Liver (tissue), 8 donors: ENCODE measurements at regions not wholly inside any gene's neighbourhood (a gene's known extent, or its start where the extent isn't known, plus 50 kb on each side); places are given as distances from the start of the nearest gene placed in this dataset.
A peak's percentile ranks its signal among the peaks of the same experiment; 100 is the strongest.
"Not testable (repeated sequence)": the region's sequence is repeated elsewhere in the genome, so short reads cannot be mapped to it uniquely, and the experiment has no call there.

Experiments used
- DNase-seq: peaks from one replicate; pipeline ENCODE4 v3.0.0-alpha.2; 2017; ENCODE audit warnings: low spot score
- H3K27ac ChIP-seq, 2 donors: one replicate each; pipeline ENCODE4 v1.7.0; 2013; ENCODE audit warnings: inconsistent platforms in 2 of 2, low read length in 2 of 2, control low read depth in 1 of 2, low read depth in 1 of 2, mild to moderate bottlenecking in 1 of 2
- H3K27me3 ChIP-seq, 4 donors: one replicate each; pipeline versions ENCODE4 v1.6.1 to v1.7.0; 2013; ENCODE audit warnings: low read length in 3 of 4, inconsistent platforms in 1 of 4, mild to moderate bottlenecking in 1 of 4, moderate library complexity in 1 of 4; ENCODE audit not compliant: control insufficient read depth in 4 of 4, insufficient read depth in 4 of 4
- H3K36me3 ChIP-seq, 4 donors: one replicate each; pipeline versions ENCODE4 v1.6.1 to v1.7.0; 2013; ENCODE audit warnings: low read length in 3 of 4, mild to moderate bottlenecking in 3 of 4, low read depth in 1 of 4, moderate library complexity in 1 of 4; ENCODE audit not compliant: control insufficient read depth in 4 of 4, insufficient read depth in 3 of 4
- H3K4me1 ChIP-seq, 4 donors: one replicate each; pipeline versions ENCODE4 v1.6.1 to v1.7.0; 2013; ENCODE audit warnings: low read length in 3 of 4, mild to moderate bottlenecking in 3 of 4, moderate library complexity in 1 of 4; ENCODE audit not compliant: control insufficient read depth in 4 of 4, insufficient read depth in 4 of 4
- H3K4me3 ChIP-seq, 3 donors: one replicate each; pipeline versions ENCODE4 v1.6.1 to v1.7.0; 2013; ENCODE audit warnings: low read length in 3 of 3, control low read depth in 1 of 3, low read depth in 1 of 3, mild to moderate bottlenecking in 1 of 3
- H3K9ac ChIP-seq, 2 donors: one replicate each; pipeline ENCODE4 v1.7.0; 2013; ENCODE audit warnings: low read length in 2 of 2, mild to moderate bottlenecking in 2 of 2, moderate library complexity in 2 of 2, control low read depth in 1 of 2, low read depth in 1 of 2
- H3K9me3 ChIP-seq, 4 donors: one replicate each; pipeline versions ENCODE4 v1.6.1 to v1.7.0; 2013; ENCODE audit warnings: low read length in 3 of 4; ENCODE audit not compliant: control insufficient read depth in 4 of 4
- CTCF ChIP-seq: fragments of 150-350 bp; IDR thresholded peaks from 2 replicates; pipeline ENCODE4 v1.5.1; 2017; ENCODE audit warnings: improper control_type of control experiment, low read depth, low read length; ENCODE audit not compliant: missing input control
- EGR1 ChIP-seq, 2 donors: IDR thresholded peaks; 2 replicates each; pipeline ENCODE4 v1.6.1; 2016 to 2018; ENCODE audit warnings: antibody characterized with exemption in 2 of 2, low read depth in 2 of 2
- GABPA ChIP-seq, 2 donors: IDR thresholded peaks in 1 of 2; conservative IDR thresholded peaks in 1 of 2; 2 replicates each; pipeline ENCODE4 v1.6.1; 2016; ENCODE audit warnings: antibody characterized with exemption in 2 of 2, mild to moderate bottlenecking in 1 of 2, moderate library complexity in 1 of 2
- HNF4A ChIP-seq, 2 donors: conservative IDR thresholded peaks; 2 replicates each; pipeline ENCODE4 v1.6.1; 2016; ENCODE audit warnings: antibody characterized with exemption in 2 of 2, mild to moderate bottlenecking in 2 of 2
- JUND ChIP-seq, 2 donors: IDR thresholded peaks; 2 replicates each; pipeline ENCODE4 v1.6.1; 2016; ENCODE audit warnings: antibody characterized with exemption in 2 of 2
- NR2F2 ChIP-seq: IDR thresholded peaks from 2 replicates; pipeline ENCODE4 v1.6.1; 2016; ENCODE audit warnings: antibody characterized with exemption
- REST ChIP-seq: IDR thresholded peaks from 2 replicates; pipeline ENCODE4 v1.6.1; 2016; ENCODE audit warnings: antibody characterized with exemption, mild to moderate bottlenecking
- RXRA ChIP-seq, 2 donors: IDR thresholded peaks; 2 replicates each; pipeline ENCODE4 v1.6.1; 2017 to 2018; ENCODE audit warnings: antibody characterized with exemption in 2 of 2, mild to moderate bottlenecking in 1 of 2
- TAF1 ChIP-seq: conservative IDR thresholded peaks from 2 replicates; pipeline ENCODE4 v1.6.1; 2016; ENCODE audit warnings: antibody characterized with exemption, mild to moderate bottlenecking
- YY1 ChIP-seq: IDR thresholded peaks from 2 replicates; pipeline ENCODE4 v1.6.1; 2016; ENCODE audit warnings: antibody characterized with exemption, mild to moderate bottlenecking
- ZBTB33 ChIP-seq: IDR thresholded peaks from 2 replicates; pipeline ENCODE4 v1.6.1; 2016; ENCODE audit warnings: antibody characterized with exemption
- WGBS: extraction: QIAGEN DNeasy Blood & Tissue Kit; methylation state at CpG from one replicate; pipeline ENCODE4 v1.1.7; 2013; 5-methylcytosine and 5-hydroxymethylcytosine counted together
- donor health status: healthy.
- donor health status: healthy.
- donor health status: healthy.
- donor health status: healthy.
- donor health status: healthy.

GRCh38 chr17:28265856-28266546 lies 53.0 kb upstream of the TMEM97 start:
- H3K36me3 ChIP-seq, H3K4me1 ChIP-seq, H3K27me3 ChIP-seq, H3K9ac ChIP-seq, H3K9me3 ChIP-seq, H3K4me3 ChIP-seq, DNase-seq, H3K27ac ChIP-seq: not testable (repeated sequence)
- WGBS = 87% methylated on average over 21 of the region's 21 CpGs
- peak in 1 of 2 donors; percentile 11 for TF ChIP-seq RXRA (IDR thresholded peaks at IDR 0.05)
- TF ChIP-seq HNF4A (conservative IDR thresholded peaks at IDR 0.05) = peak in 1 of 2 donors; percentile 4

GRCh38 chr17:28266547-28266920 lies 52.5 kb upstream of the TMEM97 start:
- H3K9me3 ChIP-seq, H3K36me3 ChIP-seq, DNase-seq, H3K4me1 ChIP-seq, H3K27ac ChIP-seq, H3K27me3 ChIP-seq, H3K4me3 ChIP-seq, H3K9ac ChIP-seq: not testable (repeated sequence)
- 63% methylated on average over 5 of the region's 5 CpGs for WGBS

- not testable (repeated sequence) for H3K27me3 ChIP-seq, H3K9ac ChIP-seq, H3K27ac ChIP-seq, H3K9me3 ChIP-seq, H3K36me3 ChIP-seq, H3K4me3 ChIP-seq, H3K4me1 ChIP-seq, DNase-seq
- WGBS = 90% methylated on average over 31 of the region's 31 CpGs
These were observed 51.9 kb upstream of the TMEM97 start for GRCh38 chr17:28266926-28267719.

GRCh38 chr17:28267720-28268609 lies 51.0 kb upstream of the TMEM97 start:
- H3K36me3 ChIP-seq = no peaks in the 10 kb centered on the region
- no peak overlapping the region for H3K27ac ChIP-seq
- WGBS = 95% methylated on average over 25 of the region's 25 CpGs
- no peaks in the 10 kb centered on the region for H3K27me3 ChIP-seq
- peaks cover 0 to 5% (median 0%) of the 10 kb centered on the region in 4 donors for H3K4me1 ChIP-seq
- no peak for DNase-seq
- H3K4me3 ChIP-seq = no peak overlapping the region
- no peaks in the 10 kb centered on the region for H3K9me3 ChIP-seq
- no peak overlapping the region for H3K9ac ChIP-seq
- no peak for TF ChIP-seq REST
- TF ChIP-seq TAF1 = no peak
- no peak for TF ChIP-seq HNF4A (conservative IDR thresholded peaks at IDR 0.05)
- TF ChIP-seq NR2F2 = no peak
- no peak for TF ChIP-seq EGR1 (IDR thresholded peaks at IDR 0.05; ENCODE audit: low read depth in 2 of 2)
- TF ChIP-seq JUND (IDR thresholded peaks at IDR 0.05) = no peak
- no peak for TF ChIP-seq RXRA (IDR thresholded peaks at IDR 0.05)
- no peak for TF ChIP-seq YY1
- no peak for TF ChIP-seq GABPA (IDR thresholded peaks at IDR 0.05 in 1 of 2, conservative IDR thresholded peaks at IDR 0.05 in 1 of 2)
- no peak for TF ChIP-seq CTCF
- TF ChIP-seq ZBTB33 = no peak
